NCI-H226 (cell line): ENCODE measurements at regions not wholly inside any gene's neighbourhood (a gene's known extent, or its start where the extent isn't known, plus 50 kb on each side); places are given as distances from the start of the nearest gene placed in this dataset.
"Not testable (repeated sequence)": the region's sequence is repeated elsewhere in the genome, so short reads cannot be mapped to it uniquely, and the experiment has no call there.

ENCODE experiments used
- DNase-seq: peaks from one replicate; pipeline ENCODE4 v3.0.0-alpha.2; 2015

DNA sequence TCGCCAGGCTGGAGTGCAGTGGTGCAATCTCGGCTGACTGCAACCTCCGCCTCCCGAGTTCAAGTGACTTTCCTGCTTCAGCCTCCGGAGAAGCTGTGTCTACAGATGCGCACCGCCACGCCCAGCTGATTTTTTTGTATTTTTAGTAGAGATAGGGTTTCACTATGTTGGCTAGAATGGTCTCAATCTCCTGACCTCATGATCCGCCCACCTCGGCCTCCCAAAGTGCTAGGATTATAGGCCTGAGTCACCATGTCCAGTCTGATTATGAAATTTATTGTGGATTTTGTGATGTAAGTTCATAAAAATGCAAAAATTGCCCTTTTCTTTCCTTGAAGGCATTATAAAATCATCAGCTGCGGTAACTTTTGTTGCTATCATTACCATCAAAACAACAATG is 1688.3 kb upstream of the ADGRL3 start:
- not testable (repeated sequence) for DNase-seq

DNA sequence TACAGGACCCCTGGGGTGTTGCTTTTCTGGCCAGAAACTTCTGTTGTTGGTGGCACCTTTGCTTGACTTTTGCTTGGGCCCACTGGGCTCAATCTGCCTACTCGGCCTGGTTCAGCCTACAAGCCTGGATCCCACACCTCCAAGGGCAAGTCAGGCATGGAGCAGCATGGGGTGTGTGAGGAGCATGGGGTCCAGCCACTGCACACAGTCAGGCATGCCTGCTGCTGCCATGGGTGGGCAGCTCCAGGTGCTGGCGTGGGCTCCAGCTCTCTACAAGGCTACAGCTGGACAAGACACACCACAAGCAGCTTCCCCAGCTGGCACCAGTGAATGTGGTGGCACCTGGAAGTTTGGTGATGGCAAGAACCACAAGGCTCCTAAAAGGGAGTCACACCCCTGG is 1683.1 kb upstream of the ADGRL3 start:
- DNase-seq: no peak

DNA sequence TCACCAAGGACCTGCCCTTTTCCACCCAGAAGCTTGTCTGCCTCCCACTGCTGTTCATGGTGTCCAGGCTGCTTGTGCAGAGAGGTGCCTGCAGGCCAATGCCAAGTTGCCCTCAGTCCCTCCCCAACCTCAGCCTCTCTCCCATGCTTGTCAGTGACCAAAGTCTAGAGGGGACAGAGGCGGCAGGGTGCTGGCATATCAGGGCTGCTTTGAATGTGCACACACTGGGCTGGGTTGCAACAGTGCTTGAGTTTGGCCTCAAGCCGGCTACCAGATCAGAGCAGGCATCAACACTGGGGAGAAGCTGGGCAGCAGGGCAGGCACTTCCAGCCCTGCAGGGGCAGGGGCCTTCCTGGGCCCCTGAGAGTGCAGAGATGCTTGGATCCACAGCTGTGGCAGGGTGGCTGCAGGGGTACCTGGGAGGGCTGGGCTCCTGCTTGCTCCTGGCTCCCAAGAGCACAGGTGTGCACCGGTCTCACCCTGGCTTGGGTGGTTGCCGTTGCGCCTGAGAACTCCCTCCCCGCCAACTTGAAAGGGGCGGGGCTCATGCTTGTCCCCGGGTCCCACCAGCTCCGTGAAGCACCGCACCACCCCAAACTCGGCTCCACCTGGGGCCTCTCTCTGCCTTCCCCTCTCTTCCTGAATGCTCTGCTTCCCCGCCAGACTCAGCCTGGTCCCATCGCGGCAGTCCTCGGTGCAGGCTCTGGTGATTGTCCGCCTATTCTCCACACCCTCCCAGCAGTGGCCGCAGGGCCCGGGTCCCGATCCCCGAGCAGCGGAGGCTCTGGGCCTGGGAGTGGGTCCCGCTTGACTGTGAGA is 1681.9 kb upstream of the ADGRL3 start:
- DNase-seq: no peak

DNA sequence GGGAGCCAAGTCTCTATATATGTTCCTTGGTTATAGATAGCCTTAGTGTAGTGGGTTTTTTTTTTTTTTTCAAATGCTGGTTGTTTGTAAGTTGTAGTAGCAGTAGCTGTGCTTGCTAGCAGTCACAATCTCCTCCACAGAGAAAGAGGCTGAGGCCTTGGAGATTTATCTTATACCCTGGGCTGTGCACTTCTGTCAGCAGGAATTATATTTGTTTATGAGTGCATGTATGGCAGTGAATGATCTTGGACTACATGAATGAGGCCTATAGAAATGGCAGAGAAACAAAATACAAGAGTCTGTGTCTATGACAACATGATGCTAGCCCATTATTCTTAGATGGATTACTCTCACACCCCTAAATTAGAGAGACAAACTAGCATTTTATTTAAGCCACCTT is 1674.2 kb upstream of the ADGRL3 start:
- DNase-seq: no peak

DNA sequence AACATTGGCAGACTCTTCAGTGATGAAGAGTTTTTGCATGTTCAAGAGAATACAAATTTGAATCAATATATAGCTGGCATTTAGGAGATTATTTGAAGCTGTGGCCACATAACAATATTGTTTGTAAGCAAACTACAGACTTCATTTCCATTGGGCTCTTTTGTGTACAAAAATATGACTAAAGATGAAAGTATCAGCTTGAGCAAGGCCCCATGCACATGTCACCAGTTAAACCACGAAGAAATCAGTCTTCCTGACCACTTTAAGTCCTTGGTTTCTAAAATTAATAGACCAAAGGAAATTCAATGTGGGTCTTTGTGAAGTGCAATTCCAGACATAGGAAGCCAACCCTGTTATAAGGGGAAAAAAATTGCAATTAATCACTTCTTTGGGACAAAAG is 1664.6 kb upstream of the ADGRL3 start:
- no peak for DNase-seq

DNA sequence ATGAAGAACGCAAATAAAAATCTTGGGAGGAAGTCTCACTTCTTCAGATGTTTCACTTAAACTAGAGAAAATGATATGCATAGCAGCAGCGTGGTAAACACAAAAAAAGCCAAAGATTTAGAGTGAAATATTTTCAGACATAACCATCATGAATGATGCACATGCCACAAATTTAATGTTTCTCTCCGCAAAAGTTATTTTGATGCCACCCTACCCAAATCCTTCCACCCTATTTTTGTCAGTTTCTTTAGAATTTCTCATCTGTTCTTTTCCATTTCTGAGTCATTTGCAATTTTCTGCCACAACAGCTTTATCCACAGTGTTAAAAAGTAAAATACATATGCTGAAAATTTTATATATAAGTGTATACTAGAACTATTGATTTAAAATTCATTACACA is 1663.7 kb upstream of the ADGRL3 start:
- no peak for DNase-seq

DNA sequence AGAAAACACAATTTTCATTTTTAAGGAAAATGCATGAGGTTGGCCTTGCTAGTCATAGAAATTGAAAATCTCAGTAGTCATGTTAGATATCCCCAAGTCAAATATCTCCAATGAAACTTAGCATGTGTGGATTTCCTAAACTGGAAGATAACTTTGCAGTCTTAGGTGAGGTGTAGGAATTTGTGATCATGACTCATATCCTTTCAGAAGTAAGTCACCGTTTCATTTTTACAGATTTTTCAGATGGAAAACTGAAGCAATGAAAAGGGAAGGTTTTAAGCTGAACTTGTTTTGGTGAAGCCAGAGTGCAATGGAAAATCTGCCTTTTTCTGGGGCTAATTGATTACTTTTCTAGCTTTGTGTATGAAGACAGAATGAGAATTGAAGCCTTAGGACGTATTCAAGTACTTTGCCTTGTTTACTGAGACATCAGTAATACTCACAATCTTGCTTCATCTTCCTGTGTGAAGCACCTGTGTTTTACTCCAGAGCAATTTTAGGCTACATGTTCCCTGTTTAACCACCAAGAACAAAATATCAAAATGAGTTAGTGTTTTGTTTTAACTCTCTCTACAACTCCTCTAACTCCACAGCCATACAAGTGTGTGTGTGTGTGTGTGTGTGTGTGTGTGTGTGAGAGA is 1662.8 kb upstream of the ADGRL3 start:
- peak; percentile 40 for DNase-seq

DNA sequence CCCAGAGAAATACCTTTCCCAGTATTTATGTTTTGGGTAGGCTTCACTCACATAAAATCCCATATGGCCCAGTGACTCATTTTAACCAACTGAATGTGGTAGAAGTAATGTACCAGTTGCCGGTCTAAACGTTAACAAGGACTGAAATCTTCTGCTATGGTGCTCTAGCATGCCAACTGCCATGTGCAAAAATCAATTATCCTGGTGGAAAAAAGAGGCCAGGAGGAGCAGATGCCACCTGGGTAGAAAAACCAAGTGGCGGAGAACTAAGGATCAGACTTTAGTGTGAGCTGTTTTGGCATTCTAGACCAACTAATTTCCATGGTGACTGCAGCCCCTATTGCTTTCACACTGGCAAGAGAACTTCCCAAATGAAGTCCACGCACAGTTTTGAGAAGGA is 1660.7 kb upstream of the ADGRL3 start:
- no peak for DNase-seq

DNA sequence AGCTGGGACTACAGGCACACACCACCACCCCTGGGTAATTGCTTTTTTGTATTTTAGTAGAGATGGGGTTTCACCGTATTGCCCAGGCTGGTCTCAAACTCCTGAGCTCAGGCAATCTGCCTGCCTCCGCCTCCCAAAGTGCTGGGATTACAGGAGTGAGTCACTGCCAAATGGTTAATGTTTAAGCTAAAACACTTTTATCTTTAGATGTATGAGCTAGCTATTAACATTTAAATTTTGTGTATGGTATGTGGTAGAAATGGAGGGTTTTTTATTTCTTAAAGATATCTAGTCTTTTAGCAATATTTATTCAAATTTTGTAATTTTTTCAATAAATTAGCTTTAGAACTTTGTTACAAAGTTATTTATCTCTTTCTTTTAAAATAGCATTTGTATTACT is 1659.8 kb upstream of the ADGRL3 start:
- no peak for DNase-seq

DNA sequence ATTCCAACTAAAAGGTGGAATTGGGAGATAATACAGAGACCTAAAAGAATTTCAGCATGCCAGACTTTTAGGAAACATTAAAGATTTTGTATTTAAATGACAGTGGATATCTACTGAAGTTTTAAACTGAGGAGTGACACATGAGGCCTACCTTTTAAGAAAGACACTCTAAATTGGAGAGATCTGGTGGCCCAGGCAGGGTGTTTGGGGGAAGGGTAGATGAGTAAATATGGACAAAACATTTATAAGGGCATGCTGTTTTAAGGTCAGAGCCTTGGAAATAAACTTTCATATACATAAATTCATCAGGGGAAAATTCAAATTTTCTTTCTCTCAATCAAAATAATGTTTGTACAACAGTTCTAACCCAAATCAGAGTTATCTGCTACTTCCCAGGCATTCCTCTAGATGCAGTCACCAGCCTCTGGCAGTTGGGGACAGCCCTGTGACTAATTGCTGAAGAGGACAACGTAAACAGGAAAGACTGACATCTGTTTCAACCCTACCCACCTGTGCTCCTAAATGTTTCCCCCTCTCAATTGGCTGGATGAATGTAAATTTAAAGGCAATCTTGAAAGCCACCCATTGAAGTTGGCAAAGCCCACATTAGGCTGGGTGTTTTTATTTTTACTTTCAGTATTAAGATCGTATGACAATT is 1646.9 kb upstream of the ADGRL3 start:
- no peak for DNase-seq

DNA sequence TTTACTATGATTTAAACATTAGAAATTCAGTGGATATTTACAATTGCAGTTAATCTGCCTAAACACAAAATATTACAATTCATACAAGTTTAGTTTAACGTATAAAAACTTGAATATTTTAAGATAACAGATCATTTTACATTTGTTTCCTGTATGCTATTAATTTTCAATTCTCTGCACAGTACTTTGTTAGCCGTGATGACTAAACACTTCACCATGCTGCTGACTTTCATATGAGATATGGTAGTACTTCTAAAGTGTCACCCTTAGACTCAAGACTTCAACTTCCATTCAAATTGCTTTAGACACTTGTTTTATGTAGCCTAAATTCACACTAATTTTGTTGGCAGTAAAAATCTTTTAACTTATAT is 1646.4 kb upstream of the ADGRL3 start:
- peak; percentile 50 for DNase-seq

DNA sequence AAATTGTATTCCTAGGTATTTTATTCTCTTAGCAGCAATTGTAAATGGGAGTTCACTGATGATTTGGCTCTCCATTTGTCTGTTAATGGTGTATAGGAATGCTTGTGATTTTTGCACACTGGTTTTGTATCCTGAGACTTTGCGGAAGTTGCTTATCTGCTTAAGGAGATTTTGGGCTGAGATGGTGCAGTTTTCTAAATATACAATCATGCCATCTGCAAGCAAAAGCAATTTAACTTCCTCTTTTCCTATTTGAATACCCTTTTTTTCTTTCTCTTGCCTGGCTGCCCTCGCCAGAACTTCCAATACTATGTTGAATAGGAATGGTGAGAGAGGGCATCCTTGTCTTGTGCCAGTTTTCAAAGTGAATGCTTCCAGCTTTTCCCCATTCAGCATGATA is 1643.9 kb upstream of the ADGRL3 start:
- DNase-seq: not testable (repeated sequence)

DNA sequence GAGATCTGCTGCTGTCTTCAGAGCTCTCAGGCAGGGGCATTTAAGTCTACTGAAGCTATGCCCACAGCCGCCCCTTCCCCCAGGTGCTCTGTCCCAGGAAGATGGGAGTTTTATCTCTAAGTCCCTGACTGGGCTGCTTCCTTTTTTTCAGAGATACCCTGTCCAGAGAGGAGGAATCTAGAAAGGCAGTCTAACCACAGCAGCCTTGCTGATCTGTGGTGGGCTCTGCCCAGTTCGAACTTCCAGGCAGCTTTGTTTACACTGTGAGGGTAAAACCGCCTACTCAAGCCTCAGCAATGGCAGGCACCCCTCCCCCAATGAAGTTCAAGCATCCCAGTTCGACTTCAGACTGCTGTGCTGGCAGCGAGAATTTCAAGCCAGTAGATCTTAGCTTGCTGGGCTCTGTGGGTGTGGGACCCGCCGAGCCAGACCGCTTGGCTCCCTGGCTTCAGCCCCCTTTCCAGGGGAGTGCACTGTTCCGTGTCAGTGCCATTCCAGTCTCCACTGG is 1639.9 kb upstream of the ADGRL3 start:
- DNase-seq: not testable (repeated sequence)

DNA sequence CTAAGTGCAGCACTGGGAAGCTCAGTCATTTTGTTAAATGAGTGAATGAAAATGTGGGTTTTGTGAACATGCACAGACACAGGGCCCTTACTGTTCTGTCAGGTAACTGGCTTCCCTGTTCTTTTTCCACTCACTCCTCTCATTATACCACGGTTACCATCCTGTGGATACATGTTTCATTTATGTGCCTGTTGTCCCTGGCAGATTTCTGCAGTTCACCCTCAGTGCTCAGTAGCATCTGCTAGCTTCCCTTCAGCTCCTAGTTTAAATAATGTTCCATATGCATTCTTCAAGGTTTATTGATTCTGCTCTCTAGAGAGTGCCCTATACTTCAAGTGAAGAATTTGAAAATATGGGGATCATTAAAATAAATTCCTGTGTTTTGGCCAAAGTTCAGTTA is 1634.3 kb upstream of the ADGRL3 start:
- DNase-seq: no peak

DNA sequence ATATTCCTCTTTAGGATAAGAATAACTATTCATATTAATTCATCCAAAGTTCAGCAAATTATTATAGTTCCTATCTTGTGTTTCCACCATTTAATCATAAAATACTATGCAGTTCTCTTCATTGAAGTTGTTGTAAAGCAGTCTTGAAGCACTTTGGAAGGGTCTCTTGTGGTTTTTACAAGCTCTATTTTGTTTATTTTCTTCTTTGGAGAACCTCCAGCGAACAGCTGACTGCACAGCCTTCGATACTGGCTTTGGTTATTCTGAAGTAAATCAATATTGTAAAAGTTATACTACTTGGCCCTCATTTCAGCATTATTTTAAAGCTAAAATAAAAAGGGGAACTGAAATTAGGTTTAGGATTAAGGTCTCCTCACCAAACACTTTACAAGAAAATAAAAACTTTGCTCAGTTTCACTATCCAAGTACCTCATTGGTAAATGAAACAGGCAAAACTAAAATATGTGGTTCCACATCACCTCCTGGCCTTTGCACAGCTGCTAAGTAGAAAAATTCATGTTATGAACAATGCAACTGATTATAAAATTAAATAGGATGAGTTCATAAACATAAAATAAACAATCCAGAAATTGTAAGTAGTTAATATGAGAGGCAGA is 1629.2 kb upstream of the ADGRL3 start:
- no peak for DNase-seq

DNA sequence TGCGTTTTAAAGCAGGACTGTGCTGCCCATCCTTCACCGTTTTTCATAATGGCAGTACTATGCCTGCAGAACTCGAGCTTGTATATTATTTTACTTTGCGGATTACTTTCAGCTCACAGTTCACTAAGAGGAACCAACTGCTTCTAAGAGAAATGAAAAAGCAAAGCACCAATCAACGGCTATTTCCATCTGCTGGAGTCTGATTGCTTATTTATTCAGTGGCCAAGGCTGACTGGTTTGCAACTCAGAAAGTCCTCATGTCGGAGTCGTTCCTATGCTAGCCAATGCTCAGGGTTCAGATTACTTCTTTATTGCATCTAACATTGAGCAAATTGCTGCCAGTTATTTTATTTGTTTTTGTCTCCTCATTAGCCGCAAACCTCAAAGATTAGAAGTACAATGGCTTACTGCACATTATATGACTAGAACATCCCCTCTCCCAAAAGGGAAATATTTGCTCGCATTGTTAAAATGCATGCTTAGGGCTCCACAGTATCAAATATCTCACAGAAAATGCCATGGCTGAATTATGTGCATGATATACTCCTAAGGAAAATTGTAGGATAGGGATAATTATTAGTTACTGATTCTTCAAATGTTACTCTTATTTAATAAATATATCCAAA is 1628.2 kb upstream of the ADGRL3 start:
- no peak for DNase-seq

DNA sequence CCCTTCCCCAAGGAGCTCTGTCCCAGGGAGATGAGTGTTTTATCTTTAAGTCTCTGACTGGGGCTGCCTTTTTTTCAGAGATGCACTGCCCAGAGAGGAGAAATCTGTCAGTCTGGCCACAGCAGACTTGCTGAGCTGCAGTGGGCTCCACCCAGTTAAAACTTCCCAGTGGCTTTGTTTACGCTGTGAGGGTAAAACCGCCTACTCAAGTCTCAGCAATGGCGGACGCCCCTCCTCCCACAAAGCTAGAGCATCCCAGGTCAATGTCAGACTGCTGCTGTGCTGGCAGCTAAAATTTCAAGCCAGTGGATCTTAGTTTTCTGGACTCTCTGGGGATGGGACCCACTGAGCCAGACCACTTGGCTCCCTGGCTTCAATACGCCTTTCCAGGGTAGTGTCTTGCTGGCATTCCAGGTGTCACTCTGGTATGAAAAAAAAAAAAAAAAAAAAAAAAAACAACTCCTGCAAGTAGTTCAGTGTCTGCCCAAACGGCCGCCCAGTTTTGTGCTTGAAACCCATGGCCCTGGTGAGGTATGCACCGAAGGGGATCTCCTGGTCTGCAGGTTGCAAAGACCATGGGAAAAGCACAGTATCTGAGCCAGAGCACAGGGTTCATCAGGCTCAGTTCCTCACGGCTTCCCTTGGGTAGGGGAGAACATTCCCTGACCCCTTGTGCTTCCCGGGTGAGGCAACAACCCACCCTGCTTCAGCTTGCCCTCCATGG is 1616.1 kb upstream of the ADGRL3 start:
- DNase-seq: no peak

DNA sequence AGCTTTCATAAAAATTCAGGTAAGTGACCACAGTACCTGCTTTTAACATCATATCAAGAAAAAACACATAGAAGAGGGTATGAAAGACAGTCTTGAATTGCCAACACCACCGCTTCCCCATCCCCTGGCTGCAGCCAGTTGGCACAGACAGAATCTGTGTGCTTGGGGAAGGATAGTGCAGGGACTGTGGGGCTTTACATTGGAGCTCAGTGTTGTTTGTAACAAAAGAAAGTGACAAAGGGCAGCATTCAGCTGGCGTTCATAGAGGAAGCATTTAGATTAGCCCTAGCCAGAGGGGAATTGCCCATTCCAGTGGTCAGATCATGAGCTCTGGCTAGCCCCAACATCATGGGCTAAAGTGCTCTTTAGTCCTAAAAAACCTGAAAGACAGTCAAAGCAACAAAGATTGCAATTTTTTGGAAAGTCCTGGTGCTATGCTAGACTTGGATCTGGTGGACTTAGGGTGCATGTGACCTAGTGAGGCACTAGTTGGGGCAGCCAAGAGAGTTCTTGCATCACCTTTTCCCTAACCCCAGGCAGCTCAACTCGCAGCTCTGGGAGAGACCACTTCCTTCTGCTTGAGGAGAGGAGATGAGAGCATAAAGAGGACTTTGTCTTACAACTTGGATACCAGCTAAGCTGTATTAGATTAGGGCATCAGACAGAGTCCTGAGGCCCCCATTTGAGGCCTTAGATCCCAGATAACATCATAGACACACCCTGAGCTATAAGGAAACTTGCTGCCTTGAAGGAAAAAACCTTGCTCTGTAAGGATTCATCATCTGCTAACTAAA is 1602.4 kb upstream of the ADGRL3 start:
- DNase-seq: no peak

DNA sequence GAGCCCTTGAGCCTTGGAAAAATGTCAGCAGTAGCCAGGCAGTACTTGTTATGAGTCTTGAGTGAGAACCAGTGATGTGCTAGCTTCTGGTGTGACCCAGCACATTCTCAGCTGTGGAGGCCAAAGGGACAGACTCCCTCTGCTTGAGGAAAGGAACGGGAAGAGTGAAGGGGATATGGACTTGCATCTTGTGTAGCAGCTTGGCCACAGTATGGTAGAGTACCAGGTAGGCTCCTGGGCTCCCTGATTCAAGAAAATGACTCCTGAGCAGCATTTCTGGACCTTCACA is 1601.9 kb upstream of the ADGRL3 start:
- DNase-seq: no peak

DNA sequence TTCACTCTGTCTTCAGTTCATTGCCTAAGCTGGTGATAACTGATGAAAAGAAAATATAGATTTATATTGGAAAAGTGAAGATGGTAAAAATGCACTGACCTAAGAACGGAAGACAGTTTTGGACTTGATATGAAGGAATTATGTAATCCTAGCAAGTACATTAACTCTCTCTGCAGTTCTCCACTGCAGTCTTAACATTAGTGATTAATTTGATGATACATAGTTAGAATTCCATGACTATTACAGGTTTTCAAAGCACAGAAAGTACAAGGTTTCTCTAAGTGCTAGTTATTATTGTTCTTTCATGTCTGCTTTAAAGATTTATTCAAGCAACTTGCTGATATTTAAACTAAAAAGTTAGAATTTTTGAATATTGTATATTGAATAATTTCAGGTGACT is 1591.7 kb upstream of the ADGRL3 start:
- peak; percentile 51 for DNase-seq

DNA sequence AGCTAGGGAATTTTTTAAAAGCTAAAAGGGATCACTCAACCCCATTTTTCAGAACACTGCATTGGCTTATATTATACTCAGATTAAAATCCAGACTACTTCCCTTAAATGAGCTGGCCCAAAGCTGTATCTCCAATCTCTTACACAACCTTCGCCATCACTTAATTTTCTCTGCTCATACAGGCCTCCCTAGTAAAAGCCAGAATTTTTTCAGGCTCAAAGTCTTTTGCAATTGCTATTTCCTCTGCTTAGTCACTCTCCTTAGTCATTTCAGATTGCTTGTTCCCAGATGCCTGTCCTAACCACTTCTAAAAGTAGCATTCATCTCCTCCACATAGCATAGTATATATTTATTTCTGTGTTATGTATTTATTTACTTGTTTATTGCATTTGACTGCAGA is 1587.9 kb upstream of the ADGRL3 start:
- peak; percentile 77 for DNase-seq

DNA sequence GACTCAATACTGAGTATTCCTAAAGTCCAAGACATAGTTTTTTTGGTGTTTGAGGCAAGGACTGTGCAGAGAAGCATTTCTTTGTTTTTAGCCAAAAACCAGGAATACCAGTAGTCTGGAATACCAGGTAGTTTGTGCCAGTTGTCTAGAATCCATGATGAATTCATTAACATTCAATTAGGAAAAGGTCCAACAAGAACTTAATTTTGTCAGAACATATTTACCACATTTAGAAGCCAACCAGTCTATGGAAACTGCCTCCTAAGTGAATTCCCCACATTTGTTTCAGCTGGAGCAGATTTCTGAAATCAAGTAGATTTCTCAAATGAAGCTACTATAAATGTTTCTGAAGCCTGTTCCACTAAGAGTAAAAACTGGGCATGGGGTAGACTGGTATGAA is 1584.8 kb upstream of the ADGRL3 start:
- DNase-seq: no peak
